K562 (cell line): ENCODE measurements at regions not wholly inside any gene's neighbourhood (a gene's known extent, or its start where the extent isn't known, plus 50 kb on each side); places are given as distances from the start of the nearest gene placed in this dataset.

ENCODE experiments used
- CBX1 ChIP-seq: sonication (generic); IDR thresholded peaks from 2 replicates; pipeline ENCODE4 v1.6.1; 2016; ENCODE audit warnings: antibody characterized with exemption, low read depth, mild to moderate bottlenecking
- IRF9 ChIP-seq: fragments of 450-650 bp; IDR thresholded peaks from 2 replicates; pipeline ENCODE4 v1.6.1; 2016; ENCODE audit warnings: missing biosample characterization, missing genetic modification characterization
- LEF1 ChIP-seq: fragments of 450-650 bp; IDR thresholded peaks from 2 replicates; pipeline ENCODE4 v1.6.1; 2016; ENCODE audit warnings: mild to moderate bottlenecking
- MTA1 ChIP-seq: fragments of 450-650 bp; IDR thresholded peaks from 2 replicates; pipeline ENCODE4 v1.6.1; 2017; ENCODE audit warnings: borderline replicate concordance
- RAD21 ChIP-seq, 2 experiments: fragments of 250-450 bp in 1 of 2; fragments of 450-650 bp in 1 of 2; sonication (Bioruptor Pico) in 1 of 2; formaldehyde crosslinking in 1 of 2; IDR thresholded peaks in 1 of 2; conservative IDR thresholded peaks in 1 of 2; 2 replicates each; pipeline versions ENCODE4 v1.4.0 to v1.8.0; 2020 to 2022; ENCODE audit warnings: mild to moderate bottlenecking in 2 of 2, moderate library complexity in 1 of 2
- SIN3B ChIP-seq: fragments of 450-650 bp; IDR thresholded peaks from 2 replicates; pipeline ENCODE4 v1.6.1; 2017; ENCODE audit warnings: low read depth, mild to moderate bottlenecking, moderate library complexity
- SNRNP70 ChIP-seq: fragments of 200-400 bp; formaldehyde crosslinking; optimal IDR thresholded peaks from 2 replicates; pipeline ENCODE3; 2017; ENCODE audit warnings: low read depth, low read length
- YY1 ChIP-seq, 3 experiments: IDR thresholded peaks; 2 replicates each; pipeline ENCODE4 v1.6.1; 2011; ENCODE audit warnings: low read length in 2 of 3, mild to moderate bottlenecking in 2 of 3, moderate library complexity in 2 of 3, borderline replicate concordance in 1 of 3, control low read depth in 1 of 3, low read depth in 1 of 3; ENCODE audit not compliant: insufficient read depth in 3 of 3, insufficient replicate concordance in 2 of 3, control insufficient read depth in 1 of 3, insufficient read length in 1 of 3; ENCODE audit errors: extremely low read depth in 1 of 3
- TF ChIP-seq, protein P1 (sequence below): fragments of 450-650 bp; IDR thresholded peaks from one replicate; pipeline ENCODE4 v1.6.1; 2018; ENCODE audit warnings: mild to moderate bottlenecking, moderate library complexity; ENCODE audit not compliant: partially characterized antibody
- TF ChIP-seq, protein P2 (sequence below): fragments of 450-650 bp; formaldehyde crosslinking; conservative IDR thresholded peaks from 2 replicates; pipeline ENCODE4 v1.4.0; 2022; ENCODE audit warnings: mild to moderate bottlenecking, missing genetic modification characterization

DNA sequence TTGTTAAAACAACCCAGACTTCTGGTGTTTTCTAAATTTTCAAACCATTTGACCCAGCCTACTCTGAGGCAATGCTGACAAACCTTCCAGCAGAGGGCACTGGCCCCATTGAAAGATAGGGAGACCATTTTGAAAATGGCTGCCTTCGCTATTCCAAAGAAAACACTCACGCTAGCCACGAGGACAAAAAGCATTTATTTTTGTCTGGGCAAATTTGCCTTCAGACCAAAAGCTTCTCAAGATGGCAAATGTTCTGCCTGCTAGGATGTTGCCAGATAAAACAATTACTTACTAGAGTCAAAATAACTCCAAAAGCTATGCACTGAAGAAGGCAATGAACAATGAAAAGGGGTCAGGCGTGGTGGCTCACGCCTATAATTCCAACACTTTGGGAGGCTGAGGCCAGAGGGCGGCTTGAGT is 296.7 kb upstream of the IRX5 start (continued):
- TF ChIP-seq, protein P1, sequence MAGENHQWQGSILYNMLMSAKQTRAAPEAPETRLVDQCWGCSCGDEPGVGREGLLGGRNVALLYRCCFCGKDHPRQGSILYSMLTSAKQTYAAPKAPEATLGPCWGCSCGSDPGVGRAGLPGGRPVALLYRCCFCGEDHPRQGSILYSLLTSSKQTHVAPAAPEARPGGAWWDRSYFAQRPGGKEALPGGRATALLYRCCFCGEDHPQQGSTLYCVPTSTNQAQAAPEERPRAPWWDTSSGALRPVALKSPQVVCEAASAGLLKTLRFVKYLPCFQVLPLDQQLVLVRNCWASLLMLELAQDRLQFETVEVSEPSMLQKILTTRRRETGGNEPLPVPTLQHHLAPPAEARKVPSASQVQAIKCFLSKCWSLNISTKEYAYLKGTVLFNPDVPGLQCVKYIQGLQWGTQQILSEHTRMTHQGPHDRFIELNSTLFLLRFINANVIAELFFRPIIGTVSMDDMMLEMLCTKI = no peak
- peak; percentile 57 to 67 for TF ChIP-seq RAD21 (CRISPR knock-in tag; conservative IDR thresholded peaks at IDR 0.05 in 1 of 2, IDR thresholded peaks at IDR 0.05 in 1 of 2)
- no peak for TF ChIP-seq SIN3B
- TF ChIP-seq YY1 (IDR thresholded peaks at IDR 0.05; ENCODE audit: borderline replicate concordance in 1 of 3, control insufficient read depth in 1 of 3, extremely low read depth in 1 of 3, insufficient read depth in 3 of 3, insufficient read length in 1 of 3, insufficient replicate concordance in 2 of 3, low read depth in 1 of 3, low read length in 2 of 3) = peak; percentile 44 to 96 (median 58)
- peak; percentile 77; the same call in 1 of the 2 replicates for TF ChIP-seq CBX1
- TF ChIP-seq SNRNP70 = no peak
- 0 out of 2 replicates have a peak, but pooled peaks have one; percentile 11 for TF ChIP-seq IRF9 (tag)
- no peak for TF ChIP-seq MTA1
- no peak for TF ChIP-seq LEF1
- TF ChIP-seq, protein P2, sequence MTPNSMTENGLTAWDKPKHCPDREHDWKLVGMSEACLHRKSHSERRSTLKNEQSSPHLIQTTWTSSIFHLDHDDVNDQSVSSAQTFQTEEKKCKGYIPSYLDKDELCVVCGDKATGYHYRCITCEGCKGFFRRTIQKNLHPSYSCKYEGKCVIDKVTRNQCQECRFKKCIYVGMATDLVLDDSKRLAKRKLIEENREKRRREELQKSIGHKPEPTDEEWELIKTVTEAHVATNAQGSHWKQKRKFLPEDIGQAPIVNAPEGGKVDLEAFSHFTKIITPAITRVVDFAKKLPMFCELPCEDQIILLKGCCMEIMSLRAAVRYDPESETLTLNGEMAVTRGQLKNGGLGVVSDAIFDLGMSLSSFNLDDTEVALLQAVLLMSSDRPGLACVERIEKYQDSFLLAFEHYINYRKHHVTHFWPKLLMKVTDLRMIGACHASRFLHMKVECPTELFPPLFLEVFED (CRISPR knock-in tag) = no peak
